H1 (cell line): ENCODE measurements at regions not wholly inside any gene's neighbourhood (a gene's known extent, or its start where the extent isn't known, plus 50 kb on each side); places are given as distances from the start of the nearest gene placed in this dataset.

ENCODE experiments used
- CBX5 ChIP-seq: fragments of 300-800, 300-1000 bp; sonication (generic); IDR thresholded peaks from 2 replicates; pipeline ENCODE4 v1.7.1; 2016; ENCODE audit warnings: antibody characterized with exemption, low read length, low read depth
- HDAC2 ChIP-seq, 2 experiments: fragments of 300-600 bp in 1 of 2; sonication (generic) in 1 of 2; IDR thresholded peaks; 2 replicates each; pipeline ENCODE4 v1.6.1; 2011 to 2012; ENCODE audit warnings: low read depth in 2 of 2, low read length in 2 of 2, mild to moderate bottlenecking in 2 of 2, moderate library complexity in 2 of 2, borderline replicate concordance in 1 of 2, inconsistent platforms in 1 of 2
- TF ChIP-seq, protein P1 (sequence below): fragments of 300-600 bp; sonication (generic); IDR thresholded peaks from 2 replicates; pipeline ENCODE4 v1.7.1; 2012; ENCODE audit warnings: low read length, moderate library complexity, mild to moderate bottlenecking, inconsistent platforms; ENCODE audit not compliant: insufficient replicate concordance

DNA sequence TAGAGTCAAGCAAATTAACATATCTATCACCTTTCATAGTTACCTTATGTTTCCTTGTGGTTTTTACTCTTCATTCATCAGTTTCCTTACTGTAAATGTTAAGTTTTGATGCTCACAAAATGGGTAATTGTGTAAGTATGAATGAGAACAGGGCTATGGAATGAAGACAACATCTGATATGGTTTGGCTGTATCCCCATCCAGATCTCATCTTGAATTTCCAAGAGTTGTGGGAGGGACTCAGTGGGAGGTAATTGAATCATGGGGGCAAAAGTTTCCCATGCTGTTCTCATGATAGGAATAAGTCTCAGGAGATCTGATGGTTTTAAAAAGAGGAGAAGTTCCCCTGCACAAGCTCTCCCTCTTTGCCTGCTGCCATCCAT lies 107.6 kb downstream of the CCDC34 start (continued):
- TF ChIP-seq, protein P1, sequence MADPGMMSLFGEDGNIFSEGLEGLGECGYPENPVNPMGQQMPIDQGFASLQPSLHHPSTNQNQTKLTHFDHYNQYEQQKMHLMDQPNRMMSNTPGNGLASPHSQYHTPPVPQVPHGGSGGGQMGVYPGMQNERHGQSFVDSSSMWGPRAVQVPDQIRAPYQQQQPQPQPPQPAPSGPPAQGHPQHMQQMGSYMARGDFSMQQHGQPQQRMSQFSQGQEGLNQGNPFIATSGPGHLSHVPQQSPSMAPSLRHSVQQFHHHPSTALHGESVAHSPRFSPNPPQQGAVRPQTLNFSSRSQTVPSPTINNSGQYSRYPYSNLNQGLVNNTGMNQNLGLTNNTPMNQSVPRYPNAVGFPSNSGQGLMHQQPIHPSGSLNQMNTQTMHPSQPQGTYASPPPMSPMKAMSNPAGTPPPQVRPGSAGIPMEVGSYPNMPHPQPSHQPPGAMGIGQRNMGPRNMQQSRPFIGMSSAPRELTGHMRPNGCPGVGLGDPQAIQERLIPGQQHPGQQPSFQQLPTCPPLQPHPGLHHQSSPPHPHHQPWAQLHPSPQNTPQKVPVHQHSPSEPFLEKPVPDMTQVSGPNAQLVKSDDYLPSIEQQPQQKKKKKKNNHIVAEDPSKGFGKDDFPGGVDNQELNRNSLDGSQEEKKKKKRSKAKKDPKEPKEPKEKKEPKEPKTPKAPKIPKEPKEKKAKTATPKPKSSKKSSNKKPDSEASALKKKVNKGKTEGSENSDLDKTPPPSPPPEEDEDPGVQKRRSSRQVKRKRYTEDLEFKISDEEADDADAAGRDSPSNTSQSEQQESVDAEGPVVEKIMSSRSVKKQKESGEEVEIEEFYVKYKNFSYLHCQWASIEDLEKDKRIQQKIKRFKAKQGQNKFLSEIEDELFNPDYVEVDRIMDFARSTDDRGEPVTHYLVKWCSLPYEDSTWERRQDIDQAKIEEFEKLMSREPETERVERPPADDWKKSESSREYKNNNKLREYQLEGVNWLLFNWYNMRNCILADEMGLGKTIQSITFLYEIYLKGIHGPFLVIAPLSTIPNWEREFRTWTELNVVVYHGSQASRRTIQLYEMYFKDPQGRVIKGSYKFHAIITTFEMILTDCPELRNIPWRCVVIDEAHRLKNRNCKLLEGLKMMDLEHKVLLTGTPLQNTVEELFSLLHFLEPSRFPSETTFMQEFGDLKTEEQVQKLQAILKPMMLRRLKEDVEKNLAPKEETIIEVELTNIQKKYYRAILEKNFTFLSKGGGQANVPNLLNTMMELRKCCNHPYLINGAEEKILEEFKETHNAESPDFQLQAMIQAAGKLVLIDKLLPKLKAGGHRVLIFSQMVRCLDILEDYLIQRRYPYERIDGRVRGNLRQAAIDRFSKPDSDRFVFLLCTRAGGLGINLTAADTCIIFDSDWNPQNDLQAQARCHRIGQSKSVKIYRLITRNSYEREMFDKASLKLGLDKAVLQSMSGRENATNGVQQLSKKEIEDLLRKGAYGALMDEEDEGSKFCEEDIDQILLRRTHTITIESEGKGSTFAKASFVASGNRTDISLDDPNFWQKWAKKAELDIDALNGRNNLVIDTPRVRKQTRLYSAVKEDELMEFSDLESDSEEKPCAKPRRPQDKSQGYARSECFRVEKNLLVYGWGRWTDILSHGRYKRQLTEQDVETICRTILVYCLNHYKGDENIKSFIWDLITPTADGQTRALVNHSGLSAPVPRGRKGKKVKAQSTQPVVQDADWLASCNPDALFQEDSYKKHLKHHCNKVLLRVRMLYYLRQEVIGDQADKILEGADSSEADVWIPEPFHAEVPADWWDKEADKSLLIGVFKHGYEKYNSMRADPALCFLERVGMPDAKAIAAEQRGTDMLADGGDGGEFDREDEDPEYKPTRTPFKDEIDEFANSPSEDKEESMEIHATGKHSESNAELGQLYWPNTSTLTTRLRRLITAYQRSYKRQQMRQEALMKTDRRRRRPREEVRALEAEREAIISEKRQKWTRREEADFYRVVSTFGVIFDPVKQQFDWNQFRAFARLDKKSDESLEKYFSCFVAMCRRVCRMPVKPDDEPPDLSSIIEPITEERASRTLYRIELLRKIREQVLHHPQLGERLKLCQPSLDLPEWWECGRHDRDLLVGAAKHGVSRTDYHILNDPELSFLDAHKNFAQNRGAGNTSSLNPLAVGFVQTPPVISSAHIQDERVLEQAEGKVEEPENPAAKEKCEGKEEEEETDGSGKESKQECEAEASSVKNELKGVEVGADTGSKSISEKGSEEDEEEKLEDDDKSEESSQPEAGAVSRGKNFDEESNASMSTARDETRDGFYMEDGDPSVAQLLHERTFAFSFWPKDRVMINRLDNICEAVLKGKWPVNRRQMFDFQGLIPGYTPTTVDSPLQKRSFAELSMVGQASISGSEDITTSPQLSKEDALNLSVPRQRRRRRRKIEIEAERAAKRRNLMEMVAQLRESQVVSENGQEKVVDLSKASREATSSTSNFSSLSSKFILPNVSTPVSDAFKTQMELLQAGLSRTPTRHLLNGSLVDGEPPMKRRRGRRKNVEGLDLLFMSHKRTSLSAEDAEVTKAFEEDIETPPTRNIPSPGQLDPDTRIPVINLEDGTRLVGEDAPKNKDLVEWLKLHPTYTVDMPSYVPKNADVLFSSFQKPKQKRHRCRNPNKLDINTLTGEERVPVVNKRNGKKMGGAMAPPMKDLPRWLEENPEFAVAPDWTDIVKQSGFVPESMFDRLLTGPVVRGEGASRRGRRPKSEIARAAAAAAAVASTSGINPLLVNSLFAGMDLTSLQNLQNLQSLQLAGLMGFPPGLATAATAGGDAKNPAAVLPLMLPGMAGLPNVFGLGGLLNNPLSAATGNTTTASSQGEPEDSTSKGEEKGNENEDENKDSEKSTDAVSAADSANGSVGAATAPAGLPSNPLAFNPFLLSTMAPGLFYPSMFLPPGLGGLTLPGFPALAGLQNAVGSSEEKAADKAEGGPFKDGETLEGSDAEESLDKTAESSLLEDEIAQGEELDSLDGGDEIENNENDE, result no peak
- TF ChIP-seq CBX5, result no peak
- TF ChIP-seq HDAC2 (IDR thresholded peaks at IDR 0.05; ENCODE audit: borderline replicate concordance in 1 of 2, low read depth in 2 of 2, low read length in 2 of 2), result no peak
- TF ChIP-seq, all 59 proteins: peak for 0
